RWPE1 (cell line): ENCODE measurements at regions not wholly inside any gene's neighbourhood (a gene's known extent, or its start where the extent isn't known, plus 50 kb on each side); places are given as distances from the start of the nearest gene placed in this dataset.
"Not testable (repeated sequence)": the region's sequence is repeated elsewhere in the genome, so short reads cannot be mapped to it uniquely, and the experiment has no call there.

Experiments
- CTCF ChIA-PET: fragments of 350-600 bp; sonication (Branson Sonifier 250); formaldehyde crosslinking; extraction: SDS; loops from one replicate; lab custom pipeline; 2021; lab: Yijun Ruan, JAX
- POLR2A ChIA-PET: fragments of 400-600 bp; formaldehyde crosslinking; extraction: SDS; loops from one replicate; lab custom pipeline; 2020; ENCODE audit warnings: antibody characterized with exemption; ENCODE audit not compliant: low non-redundant PET; lab: Yijun Ruan, JAX
- DNase-seq: peaks from one replicate; pipeline ENCODE4 v3.0.0; 2012; ENCODE audit warnings: low spot score
- H3K27ac ChIP-seq: fragments of 450-650 bp; 2 replicates; pipeline ENCODE4 v1.5.1; 2017
- TF ChIP-seq, protein P1 (sequence below): fragments of 450-650 bp; conservative IDR thresholded peaks from 2 replicates; pipeline ENCODE4 v1.5.1; 2017; ENCODE audit warnings: low read depth, mild to moderate bottlenecking

DNA sequence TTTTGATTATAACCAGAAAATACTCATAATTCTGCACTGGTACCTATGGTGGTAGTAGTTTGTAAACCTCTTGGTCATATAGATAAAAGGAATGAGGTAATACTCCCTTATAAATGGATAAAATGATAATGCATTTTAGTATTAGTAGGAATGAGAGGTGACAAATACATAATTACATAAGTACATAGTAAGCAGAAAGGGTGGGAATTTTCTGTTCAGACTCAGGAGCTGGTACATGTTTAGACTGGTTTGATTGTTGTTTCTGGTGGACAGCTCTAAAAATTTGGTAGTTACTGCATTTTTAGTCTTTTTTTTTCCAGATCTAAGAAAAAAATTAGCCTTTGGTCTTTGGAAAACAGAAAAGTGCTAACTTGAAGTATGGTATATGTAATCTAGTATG, 70.4 kb upstream of the AGA start:
- TF ChIP-seq, protein P1, sequence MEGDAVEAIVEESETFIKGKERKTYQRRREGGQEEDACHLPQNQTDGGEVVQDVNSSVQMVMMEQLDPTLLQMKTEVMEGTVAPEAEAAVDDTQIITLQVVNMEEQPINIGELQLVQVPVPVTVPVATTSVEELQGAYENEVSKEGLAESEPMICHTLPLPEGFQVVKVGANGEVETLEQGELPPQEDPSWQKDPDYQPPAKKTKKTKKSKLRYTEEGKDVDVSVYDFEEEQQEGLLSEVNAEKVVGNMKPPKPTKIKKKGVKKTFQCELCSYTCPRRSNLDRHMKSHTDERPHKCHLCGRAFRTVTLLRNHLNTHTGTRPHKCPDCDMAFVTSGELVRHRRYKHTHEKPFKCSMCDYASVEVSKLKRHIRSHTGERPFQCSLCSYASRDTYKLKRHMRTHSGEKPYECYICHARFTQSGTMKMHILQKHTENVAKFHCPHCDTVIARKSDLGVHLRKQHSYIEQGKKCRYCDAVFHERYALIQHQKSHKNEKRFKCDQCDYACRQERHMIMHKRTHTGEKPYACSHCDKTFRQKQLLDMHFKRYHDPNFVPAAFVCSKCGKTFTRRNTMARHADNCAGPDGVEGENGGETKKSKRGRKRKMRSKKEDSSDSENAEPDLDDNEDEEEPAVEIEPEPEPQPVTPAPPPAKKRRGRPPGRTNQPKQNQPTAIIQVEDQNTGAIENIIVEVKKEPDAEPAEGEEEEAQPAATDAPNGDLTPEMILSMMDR = no peak
- DNase-seq = no peak
- ChIA-PET POLR2A (no interaction called here), CTCF (interaction anchor here (0.6 kb wide), 1 partner anchor 1482 kb away, joined by 5 read pairs; no protein-coding TSS in a partner anchor)
- no peak overlapping the region for H3K27ac ChIP-seq

DNA sequence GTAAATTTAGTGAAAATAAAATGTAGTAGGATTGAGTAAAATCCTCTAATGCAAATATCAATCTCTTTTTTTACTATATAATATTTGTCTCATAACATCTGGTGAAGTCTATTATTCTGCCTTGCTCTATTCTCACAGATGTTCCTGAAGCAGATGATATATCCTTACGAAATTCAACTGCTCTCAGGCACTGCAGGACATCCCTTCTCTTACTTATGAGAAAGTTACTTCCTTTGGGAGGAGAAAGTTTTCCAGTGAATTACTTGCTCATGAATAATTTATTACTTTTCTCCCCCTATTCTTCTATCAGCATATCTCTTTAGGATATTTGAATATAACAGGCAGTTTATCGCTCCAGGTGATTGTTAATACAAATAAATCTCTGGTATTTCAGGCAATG, 75.6 kb upstream of the AGA start:
- TF ChIP-seq, protein P1 = no peak
- CTCF ChIA-PET = no interaction called here
- DNase-seq = no peak
- POLR2A ChIA-PET = no interaction called here
- no peak overlapping the region for H3K27ac ChIP-seq

DNA sequence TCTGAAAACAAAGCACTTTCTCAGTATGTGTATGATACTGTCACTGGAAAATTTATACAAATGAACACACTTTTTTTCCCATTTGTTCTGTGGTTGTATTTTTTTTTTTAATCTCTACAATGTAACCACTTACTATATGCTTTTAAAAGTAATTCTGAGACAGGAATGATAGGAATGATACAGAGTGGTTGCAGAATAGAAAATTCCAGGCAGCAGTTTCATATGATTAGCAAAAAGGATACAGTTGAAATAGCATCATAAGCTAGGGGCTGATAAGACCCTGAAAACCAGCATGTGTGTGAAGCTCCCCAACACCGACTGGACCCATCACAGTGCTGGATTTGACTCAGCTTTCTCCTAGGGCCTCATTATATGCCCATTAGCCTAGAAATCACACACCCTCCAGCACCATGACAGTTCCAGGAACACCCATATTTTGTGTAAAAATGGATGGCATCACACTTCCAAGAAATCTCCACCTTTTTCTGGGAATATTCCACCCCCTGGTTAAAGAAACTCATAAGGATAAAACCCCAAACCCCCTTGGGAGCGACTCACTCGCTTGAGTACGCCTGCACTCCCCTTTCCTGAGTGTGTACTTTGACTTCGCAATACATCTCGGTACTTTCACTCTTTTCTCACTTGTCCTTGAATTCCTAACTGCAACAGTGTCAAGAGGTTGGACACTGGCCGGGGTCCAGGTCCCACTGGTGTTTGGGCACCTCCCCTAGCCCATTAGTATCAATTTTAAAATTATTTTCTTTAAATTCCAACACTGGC, 77.4 kb upstream of the AGA start:
- CTCF ChIA-PET = no interaction called here
- POLR2A ChIA-PET = no interaction called here
- no peak overlapping the region for H3K27ac ChIP-seq
- TF ChIP-seq, protein P1 = no peak
- DNase-seq = no peak

DNA sequence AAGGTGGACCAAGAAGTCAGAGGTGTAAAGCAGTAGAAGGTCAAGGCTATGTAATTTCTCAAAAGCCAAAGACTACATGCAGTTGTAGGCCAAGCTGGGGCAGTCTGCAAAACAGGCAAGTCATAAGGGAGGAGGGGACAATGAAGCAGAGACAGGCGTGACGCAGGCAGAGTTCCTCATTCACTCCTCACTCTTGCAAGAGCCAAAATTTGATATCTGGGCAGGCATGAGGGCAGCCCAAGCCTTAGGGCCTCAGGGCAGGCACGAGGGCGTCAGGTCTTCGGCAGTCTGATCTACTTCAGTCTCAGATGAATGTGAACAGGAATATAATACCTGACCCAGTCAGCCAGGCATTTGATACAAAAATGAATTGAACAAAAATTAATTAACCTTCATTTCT, 86.4 kb upstream of the AGA start:
- no peak overlapping the region for H3K27ac ChIP-seq
- CTCF ChIA-PET = interaction anchor here (0.7 kb wide), 1 partner anchor 1540 kb away, joined by 3 read pairs; no protein-coding TSS in a partner anchor
- TF ChIP-seq, protein P1 = no peak
- POLR2A ChIA-PET = no interaction called here
- no peak for DNase-seq

DNA sequence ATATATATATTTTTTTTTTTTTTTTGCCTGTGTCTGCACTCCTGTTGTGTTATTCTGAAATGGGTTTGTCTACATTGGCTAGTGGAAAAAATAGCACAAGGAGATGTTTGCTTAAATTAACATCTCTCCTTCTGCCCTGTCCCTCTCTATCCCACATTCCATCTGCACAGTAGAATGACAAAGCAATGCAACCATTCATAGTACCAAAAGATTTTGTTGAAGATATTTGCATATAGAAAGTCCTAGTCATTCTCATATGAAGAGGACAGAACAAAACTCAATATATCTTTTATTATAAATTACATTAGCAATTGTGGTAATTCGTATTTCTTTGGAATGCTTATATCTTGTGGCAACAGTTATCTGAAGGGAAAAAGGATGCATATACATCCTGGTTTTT, 88.3 kb upstream of the AGA start:
- TF ChIP-seq, protein P1 = no peak
- no peak overlapping the region for H3K27ac ChIP-seq
- DNase-seq = no peak
- POLR2A ChIA-PET = no interaction called here
- CTCF ChIA-PET = no interaction called here

DNA sequence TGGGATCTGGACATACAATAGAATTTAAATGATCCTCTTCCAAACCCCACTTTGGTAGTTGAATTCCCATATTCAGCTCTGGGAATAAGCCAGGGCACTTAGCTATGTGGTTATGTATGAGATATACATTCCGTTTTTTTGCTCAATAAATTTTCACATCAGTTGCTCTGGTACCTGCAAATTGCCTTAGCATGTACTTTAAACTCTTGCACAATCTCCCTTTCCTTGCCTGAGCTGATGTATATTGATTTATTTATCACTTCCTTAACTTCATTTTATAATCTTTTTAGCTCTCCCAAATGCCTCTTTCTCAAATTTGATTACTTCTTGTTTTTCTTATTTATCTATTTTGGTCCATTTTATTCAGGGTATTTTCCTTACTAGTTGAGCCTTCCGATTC, 90.1 kb upstream of the AGA start:
- ChIA-PET CTCF (no interaction called here), POLR2A (no interaction called here)
- TF ChIP-seq, protein P1 = no peak
- no peak overlapping the region for H3K27ac ChIP-seq
- no peak for DNase-seq

DNA sequence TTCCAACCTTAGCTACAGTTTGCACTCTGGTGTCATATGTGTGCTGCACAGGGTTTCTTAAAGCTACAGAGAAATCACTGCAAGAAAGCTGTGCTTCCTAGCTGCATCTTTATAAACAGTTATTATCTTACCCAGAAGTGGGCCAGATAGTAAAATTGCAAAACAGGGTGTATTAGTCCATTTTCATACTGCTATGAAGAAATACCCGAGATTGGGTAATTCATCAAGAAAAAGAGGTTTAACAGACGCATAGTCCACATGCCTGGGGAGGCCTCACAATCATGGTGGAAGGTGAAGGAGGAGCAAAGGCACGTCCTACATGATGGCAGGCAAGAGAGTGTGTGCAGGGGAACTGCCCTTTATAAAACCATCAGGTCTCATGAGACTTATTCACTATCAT, 92.6 kb upstream of the AGA start:
- POLR2A ChIA-PET, H3K27ac ChIP-seq, CTCF ChIA-PET: not testable (repeated sequence)

More for the DNA sequence above, 92.6 kb upstream of the AGA start:
- DNase-seq = not testable (repeated sequence)
